ENCODE measurements at regions not wholly inside any gene's neighbourhood (a gene's known extent, or its start where the extent isn't known, plus 50 kb on each side); places are given as distances from the start of the nearest gene placed in this dataset.

GRCh38 chr16:65869261-65869660, 497.2 kb upstream of the CDH5 start:
- no peak for DNase-seq (ENCODE audit: low read depth in 2 of 3, low spot score in 1 of 3)

DNA sequence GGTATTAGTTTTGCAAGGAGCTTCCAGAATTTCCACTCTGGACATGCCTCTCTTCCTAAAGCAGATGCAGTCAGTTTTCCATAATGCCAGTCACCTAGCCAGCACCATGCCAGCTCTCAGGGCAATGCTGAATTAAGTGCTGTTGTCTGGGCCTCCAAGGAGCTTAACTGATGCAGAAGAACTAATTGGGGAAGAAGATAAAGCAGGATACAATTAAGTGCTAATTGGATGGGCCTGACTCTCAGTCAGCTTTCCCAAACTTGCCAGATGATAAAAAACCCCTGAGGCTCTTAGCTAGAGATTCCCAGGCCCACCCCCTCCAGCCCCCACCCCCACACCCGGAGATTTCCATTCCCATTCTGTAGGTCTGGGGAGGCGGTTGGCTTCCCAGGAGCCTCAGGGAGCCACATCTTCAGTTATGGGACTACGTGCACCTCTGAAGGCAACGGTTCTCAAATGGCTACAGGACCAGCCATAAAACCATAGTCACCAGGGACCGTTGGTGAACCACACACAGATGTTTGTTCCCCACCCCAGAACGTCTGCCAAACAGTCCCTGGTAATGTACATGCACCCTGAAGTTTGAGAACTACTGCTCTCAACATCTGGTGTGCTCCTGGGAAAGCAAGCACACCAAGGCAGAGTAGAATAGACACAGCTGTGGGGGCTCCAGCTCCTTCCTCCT, 499.1 kb upstream of the CDH5 start:
- DNase-seq (ENCODE audit: low read depth in 2 of 3, low spot score in 1 of 3): no peak

DNA sequence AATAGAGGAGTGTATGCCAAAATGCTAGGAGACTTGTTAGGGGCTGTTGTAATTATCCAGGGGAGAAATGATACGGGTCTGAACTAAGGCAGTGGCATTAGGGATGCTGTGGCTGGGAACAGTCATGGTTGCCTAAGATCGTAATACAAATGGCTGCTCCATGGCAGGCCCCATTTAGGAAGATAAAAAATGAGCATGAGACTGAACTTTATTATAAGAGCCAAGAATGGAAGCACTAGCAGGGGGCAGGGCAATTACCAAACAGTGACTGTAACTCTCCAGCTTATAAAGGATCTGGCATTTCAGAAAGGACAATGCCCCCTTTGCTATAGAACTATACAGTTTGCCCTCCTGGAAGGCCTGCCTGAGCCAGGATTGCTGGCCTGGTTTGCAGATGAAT, 503.3 kb upstream of the CDH5 start:
- no peak for DNase-seq (ENCODE audit: low read depth in 2 of 3, low spot score in 1 of 3)

DNA sequence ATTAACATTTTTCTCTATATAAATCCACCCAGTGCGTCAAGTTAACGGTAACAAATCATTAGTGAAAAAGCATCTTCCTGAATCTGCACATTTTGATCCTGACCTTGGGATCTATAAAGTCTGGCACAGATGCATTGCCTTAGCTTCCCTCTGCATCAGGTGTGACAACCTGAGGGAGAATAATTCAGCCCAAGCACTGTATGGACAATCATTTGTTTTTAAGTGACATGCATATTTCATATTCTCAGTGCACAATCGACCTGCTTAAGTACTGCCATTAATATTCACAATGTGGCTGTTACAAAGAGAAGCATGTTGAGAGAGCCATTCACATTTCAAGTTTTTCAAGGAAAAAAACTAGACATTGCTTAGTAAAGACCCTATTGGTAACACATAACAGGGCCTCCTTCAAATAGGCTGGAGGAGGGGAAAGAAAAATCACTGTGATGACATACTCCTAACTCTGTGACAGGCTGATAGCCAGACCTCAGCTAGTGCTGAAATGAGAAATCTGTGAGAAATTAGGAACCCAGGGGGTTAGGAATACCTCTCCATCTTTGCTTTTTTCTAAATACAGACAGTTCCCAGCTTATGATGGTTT, 505.3 kb upstream of the CDH5 start:
- no peak for DNase-seq (ENCODE audit: low read depth in 2 of 3, low spot score in 1 of 3)

DNA sequence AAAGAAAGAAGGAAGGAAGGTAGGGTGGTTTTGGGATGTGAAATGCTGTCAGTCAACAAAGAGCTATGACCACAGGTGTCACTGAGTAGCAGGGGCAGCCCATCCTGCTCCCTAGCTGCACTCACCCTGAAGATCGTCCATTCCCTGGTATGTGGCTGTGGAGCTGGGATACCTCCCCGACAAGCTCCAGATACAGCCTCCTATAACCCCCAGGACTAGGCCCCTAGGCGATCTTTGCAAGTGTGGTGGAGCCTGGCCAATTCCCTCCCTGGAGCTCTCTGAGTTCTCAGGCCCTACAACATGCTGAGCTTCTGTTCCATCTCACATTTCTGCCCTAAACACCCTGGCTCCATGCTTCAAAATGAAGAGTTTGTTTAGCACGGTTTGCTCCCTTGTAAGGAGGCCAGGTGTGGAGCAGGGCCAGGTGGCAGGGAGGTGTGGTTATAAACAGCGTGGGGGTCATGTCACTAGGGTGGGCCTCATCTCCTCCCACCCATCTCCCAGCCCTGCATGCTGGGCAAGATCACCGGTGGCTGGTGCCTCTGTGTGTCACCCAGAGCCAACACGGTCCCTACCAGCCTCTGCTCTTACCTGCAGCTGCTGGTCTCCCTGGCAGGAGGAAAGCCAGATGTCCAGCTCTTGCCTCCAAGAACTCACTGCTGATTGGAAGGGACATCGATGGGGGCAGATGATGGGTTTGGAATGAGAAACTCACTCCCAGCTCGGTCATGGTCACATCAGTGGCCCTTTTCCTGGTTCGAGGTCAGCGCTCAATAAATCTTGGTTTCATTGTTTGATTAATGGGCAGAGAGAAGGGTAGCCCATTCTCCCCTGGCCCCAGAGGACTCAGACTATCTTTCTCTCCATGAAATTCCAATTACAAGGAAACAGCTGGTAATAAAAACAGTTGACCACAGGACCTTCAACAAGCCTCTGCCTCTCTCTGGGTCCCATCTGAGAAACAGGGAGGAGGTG, 511.0 kb upstream of the CDH5 start:
- DNase-seq (ENCODE audit: low read depth in 2 of 3, low spot score in 1 of 3): no peak

DNA sequence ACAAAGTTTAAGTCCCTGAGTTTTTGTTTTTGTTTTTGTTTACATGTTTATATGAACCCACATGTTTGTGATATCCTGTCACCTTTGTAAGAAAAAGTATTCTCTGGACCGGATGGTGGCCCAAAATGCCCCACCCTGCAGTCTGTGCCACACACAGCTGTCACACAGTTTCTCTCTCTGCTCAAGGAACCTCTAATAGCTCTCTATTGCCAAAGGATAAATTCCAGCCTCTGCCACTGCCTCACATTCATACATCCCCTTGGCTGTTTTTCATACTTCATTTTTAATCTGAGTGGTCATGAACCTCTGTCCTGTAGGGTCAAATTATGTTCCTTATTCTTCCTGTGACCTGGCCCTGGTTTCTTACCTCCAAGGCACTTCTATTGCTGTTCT, 520.3 kb upstream of the CDH5 start:
- no peak for DNase-seq (ENCODE audit: low read depth in 2 of 3, low spot score in 1 of 3)

DNA sequence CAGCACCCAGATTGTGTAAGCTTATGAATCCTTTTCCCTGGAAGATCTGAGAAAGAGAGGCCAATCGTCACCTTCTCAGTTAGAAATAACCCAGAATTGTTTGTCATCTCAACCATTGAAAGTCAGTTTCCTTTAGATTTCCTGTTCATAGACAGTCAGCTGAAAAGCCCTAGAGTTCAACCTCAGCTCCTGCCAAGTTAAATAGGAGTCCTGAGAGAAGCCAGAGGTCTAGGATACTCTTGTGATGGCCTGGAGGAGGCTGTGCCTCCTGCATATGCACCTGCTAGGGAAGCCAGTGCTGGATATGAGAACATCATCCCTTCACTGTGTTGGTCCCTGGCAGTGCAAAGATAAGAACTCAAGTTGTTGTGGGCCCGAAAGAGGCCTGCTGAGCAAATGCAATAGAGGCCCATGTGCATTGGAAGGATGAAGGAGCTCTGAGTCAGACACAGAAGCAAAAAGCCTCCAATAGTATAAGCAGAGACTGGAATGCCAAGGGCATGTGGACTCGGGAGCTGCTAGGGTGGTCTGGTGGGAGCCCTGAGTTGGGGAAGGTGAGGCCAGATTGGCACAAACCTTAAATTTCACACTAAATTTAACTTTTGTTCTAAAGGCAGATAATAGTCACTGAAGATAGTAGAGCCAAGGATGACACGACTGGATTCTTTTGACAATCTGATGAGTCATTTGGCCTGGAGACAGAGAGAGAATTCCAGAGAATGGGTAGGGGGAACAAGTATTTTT, 520.9 kb upstream of the CDH5 start:
- DNase-seq (ENCODE audit: low read depth in 2 of 3, low spot score in 1 of 3): no peak

GRCh38 chr16:65843941-65844340, 522.5 kb upstream of the CDH5 start:
- DNase-seq (ENCODE audit: low read depth in 2 of 3, low spot score in 1 of 3): no peak

GRCh38 chr16:65842067-65842466, 524.4 kb upstream of the CDH5 start:
- no peak for DNase-seq (ENCODE audit: low read depth in 2 of 3, low spot score in 1 of 3)

DNA sequence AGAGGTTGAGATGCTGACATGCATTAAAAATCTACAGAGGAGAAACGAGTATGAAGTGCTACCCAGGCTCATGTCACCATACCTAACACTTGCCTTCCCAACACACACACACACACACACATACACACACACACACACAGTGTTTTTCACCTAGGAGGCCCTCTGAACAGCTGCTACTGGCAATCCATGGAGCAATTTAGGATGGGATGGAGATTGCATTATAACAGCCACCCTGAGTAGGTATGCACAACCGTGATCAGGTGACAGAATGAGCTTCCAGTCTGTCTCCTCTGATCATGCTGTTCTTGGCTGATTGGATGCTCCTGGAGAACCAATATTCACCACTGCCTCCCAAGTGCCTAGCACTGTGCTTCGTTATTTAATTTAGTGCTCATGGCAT, 528.5 kb upstream of the CDH5 start:
- DNase-seq (ENCODE audit: low read depth in 2 of 3, low spot score in 1 of 3): no peak

- DNase-seq (ENCODE audit: low read depth in 2 of 3, low spot score in 1 of 3): no peak
Measured at GRCh38 chr16:65837464-65837863, 529.0 kb upstream of the CDH5 start.

DNA sequence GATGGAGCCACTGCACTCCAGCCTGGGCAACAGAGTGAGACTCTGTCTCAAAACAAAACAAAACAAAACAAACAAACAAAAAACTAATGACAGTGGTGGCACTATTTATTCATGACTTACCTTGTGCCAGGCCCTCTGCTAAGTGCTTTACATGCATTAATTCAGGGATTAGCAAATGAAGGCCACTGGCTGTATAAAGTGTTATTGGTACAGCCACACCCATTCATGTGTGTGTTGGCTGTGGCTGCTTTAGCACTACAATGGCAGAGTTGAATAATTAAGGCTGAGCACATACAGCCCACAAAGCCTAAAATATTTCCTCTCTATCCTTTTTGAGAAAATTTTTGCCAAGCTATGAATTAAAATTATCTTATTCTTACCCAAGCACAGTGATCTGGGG, 531.8 kb upstream of the CDH5 start:
- DNase-seq (ENCODE audit: low read depth in 2 of 3, low spot score in 1 of 3): no peak

- DNase-seq (ENCODE audit: low read depth in 2 of 3, low spot score in 1 of 3): no peak
Measured at GRCh38 chr16:65833171-65833871, 533.2 kb upstream of the CDH5 start.

DNA sequence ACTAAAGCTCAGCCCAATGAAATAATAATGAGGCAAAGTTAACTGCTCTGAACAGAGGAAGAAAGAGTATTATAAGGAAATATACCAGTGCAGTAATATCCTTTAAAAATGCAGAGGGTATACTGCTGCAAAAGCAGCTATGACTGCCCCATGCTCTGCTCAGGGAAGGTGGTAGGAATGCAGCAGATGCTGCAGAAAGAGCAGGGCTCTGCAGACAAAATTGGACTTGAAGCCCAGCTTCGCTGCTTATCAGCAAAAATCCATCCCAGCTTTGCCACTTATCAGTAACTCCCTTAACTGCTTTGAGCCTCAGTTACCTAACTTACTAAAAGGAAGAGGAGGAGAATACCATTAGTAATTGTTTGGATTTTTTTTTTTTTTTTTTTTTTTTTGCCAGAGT, 533.8 kb upstream of the CDH5 start:
- DNase-seq (ENCODE audit: low read depth in 2 of 3, low spot score in 1 of 3): no peak

DNA sequence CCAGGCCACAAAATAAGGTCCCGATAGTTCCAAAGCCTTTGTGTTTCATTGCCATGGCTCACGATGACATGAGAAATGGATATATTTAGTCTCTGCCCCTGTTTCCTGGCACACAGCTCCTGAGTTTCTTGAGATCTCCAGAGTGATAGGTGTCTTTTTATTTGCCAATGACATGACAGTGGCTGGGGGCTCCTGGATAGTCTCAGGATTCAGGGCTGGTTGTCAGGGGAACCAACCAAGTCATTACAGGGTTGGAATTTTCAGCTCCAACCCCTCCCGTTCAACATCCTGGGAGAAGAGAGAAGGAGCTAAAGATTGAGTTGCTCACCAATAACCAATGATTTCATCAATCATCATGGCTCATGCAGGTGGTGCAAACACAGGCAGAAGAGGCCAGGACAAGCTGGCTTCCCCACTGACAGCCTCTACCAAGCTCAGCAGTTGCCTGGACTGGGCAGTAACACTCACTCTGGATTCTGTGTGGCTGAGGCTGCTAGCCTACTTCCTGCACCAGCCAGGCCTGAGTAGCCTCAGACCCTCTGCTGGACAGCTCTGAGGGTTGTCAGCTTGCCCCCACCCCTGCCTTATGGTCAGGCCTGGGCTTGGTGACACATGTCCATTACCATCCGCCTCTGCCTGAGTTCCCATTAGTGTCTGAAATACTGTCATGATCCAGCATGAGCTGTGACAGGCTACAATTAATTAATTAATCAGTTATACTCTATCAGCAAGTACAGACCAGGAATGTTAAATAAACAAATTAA, 534.4 kb upstream of the CDH5 start:
- no peak for DNase-seq (ENCODE audit: low read depth in 2 of 3, low spot score in 1 of 3)

DNA sequence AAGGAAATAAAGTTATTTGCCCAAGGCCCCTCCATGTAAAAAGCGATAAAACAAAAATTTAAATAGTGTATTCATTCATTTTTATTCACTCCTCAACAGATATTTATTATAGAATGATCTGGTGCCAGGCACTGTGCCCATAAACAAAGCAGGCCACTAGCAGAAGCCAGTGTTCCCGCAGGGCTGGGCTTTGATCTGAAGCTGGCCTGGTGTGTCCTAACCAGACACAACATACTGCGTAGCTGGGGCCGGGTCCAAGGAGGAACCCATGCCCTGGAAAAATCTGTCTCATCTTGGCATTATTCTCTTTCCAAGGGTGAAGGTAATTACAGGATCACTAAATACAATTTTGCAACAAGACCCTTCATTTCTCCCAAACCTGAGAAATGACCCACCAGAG, 537.4 kb upstream of the CDH5 start:
- no peak for DNase-seq (ENCODE audit: low read depth in 2 of 3, low spot score in 1 of 3)

DNA sequence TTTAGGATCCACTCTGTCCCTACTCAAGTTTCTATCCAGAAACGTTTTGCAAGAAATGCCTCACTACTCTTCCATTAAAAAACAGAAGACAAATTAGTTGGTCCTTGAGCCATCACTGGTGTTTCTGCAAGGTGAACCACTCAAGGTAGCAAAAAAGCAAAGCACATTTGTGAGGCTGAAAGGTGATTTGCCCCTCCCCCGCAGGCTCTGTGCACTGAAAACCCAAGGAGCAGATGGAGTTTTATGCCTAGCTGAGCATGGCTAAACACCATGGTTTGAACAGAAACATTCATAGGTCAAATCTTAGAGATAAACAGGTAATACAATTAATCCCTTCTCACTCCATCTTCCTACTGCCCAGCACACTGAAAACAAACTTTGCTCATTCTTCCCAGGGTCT, 538.2 kb upstream of the CDH5 start:
- DNase-seq (ENCODE audit: low read depth in 2 of 3, low spot score in 1 of 3): no peak

DNA sequence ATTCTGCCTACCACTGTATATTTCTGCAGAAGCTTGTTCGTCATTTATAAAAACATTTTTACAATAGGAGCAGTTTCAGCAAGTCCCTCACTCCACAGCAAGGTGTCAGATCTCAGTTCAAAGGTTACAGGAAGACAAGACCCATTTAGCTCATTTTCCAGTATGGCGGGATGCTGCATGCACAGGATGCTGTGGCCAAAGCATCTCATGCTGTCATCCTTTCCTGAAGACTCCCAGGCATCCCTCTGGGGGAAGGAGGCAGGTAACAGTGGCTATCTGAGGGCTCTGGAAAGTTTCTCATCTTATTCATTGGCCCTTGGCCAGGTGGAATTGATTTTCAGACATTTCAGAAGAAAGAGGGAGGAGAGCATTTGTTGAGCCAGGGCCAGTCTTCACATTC, 539.3 kb upstream of the CDH5 start:
- DNase-seq (ENCODE audit: low read depth in 2 of 3, low spot score in 1 of 3): no peak

GRCh38 chr16:65825191-65825856, 541.2 kb upstream of the CDH5 start:
- no peak for DNase-seq (ENCODE audit: low read depth in 2 of 3, low spot score in 1 of 3)

DNA sequence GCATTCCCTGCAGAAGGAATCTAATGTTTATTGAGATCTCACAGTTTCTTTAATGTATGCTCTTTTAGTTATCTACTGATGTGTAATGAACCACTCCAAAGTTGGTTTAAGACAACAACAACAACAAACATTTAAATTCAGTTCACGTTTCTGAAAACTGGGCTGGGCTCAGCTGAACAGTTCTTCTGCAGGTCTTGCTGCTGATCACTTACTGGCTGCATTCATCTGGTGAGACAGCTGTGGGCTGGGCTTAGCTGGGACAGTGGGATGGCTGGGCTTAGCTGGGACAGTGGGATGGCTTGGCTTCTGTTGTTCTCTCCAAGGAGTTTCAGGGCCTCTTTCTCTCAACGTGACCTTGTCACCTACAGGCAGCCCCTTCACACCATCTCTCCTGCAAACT, 544.3 kb upstream of the CDH5 start:
- no peak for DNase-seq (ENCODE audit: low read depth in 2 of 3, low spot score in 1 of 3)
